B cell (primary cell): ENCODE measurements at regions not wholly inside any gene's neighbourhood (a gene's known extent, or its start where the extent isn't known, plus 50 kb on each side); places are given as distances from the start of the nearest gene placed in this dataset.
"Not testable (repeated sequence)": the region's sequence is repeated elsewhere in the genome, so short reads cannot be mapped to it uniquely, and the experiment has no call there.

Experiments
- ATAC-seq: fragments of 200-7000 bp; cut with Tn5 transposase; one replicate; pipeline ENCODE4 v1.10.0; 2021; ENCODE audit warnings: low read depth, mild to moderate bottlenecking, moderate number of reproducible peaks, moderate library complexity
- CTCF ChIA-PET: fragments of 350-600 bp; sonication (Branson Sonifier 250); formaldehyde crosslinking; loops from one replicate; lab custom pipeline; 2021; ENCODE audit warnings: antibody characterized with exemption, inconsistent platforms; lab: Charles Lee
- POLR2A ChIA-PET: fragments of 350-600 bp; sonication (Branson Sonifier 250); formaldehyde crosslinking; loops from one replicate; lab custom pipeline; 2021; ENCODE audit warnings: antibody characterized with exemption; lab: Charles Lee
- DNase-seq: peaks from one replicate; pipeline ENCODE4 v3.0.0; 2013
- H2AFZ ChIP-seq: 2 replicates; pipeline ENCODE4 v1.6.1; 2012; ENCODE audit warnings: mild to moderate bottlenecking, low read depth, low read length; ENCODE audit not compliant: insufficient read depth, poor library complexity, severe bottlenecking
- H3K27ac ChIP-seq, 2 donors: 1 replicate in 1 of 2; 2 replicates in 1 of 2; pipeline ENCODE4 v1.5.1; 2012 to 2013; ENCODE audit warnings: low read length in 2 of 2, mild to moderate bottlenecking in 2 of 2, moderate library complexity in 1 of 2
- H3K27me3 ChIP-seq, 4 experiments: fragments of 200-600 bp in 1 of 4; sonication (generic) in 1 of 4; replicated peaks in 1 of 4; 1 replicate in 2 of 4; 2 replicates in 2 of 4; pipeline versions ENCODE4 v1.6.1 to v1.7.0; 2013 to 2016; ENCODE audit warnings: low read length in 3 of 4, mild to moderate bottlenecking in 2 of 4, mixed read lengths in 1 of 4, moderate library complexity in 1 of 4; ENCODE audit not compliant: insufficient read depth in 4 of 4, control insufficient read depth in 3 of 4; ENCODE audit errors: control extremely low read depth in 1 of 4
- H3K36me3 ChIP-seq, 2 experiments: replicated peaks in 1 of 2; 1 replicate in 1 of 2; 2 replicates in 1 of 2; pipeline versions ENCODE4 v1.6.1 to v1.7.1; 2013; ENCODE audit warnings: low read length in 1 of 2; ENCODE audit not compliant: insufficient read depth in 2 of 2, control insufficient read depth in 1 of 2; ENCODE audit errors: control extremely low read depth in 1 of 2, extremely low read depth in 1 of 2
- H3K4me1 ChIP-seq, 2 donors: fragments of 200-600 bp in 1 of 2; sonication (generic) in 1 of 2; 1 replicate in 1 of 2; 2 replicates in 1 of 2; pipeline versions ENCODE4 v1.5.1 to v1.6.1; 2013 to 2017; ENCODE audit warnings: low read length in 2 of 2; ENCODE audit not compliant: control insufficient read depth in 2 of 2, insufficient read depth in 2 of 2
- H3K4me2 ChIP-seq: replicated peaks from 2 replicates; pipeline ENCODE3; 2012; ENCODE audit warnings: mild to moderate bottlenecking, low read depth, low read length; ENCODE audit not compliant: poor library complexity, severe bottlenecking
- H3K4me3 ChIP-seq, 5 experiments: fragments of 200-600 bp in 1 of 5; sonication (generic) in 1 of 5; 1 replicate in 3 of 5; 2 replicates in 2 of 5; pipeline versions ENCODE4 v1.5.1 to v1.7.0; 2011 to 2016; ENCODE audit warnings: low read length in 4 of 5, mild to moderate bottlenecking in 4 of 5, low read depth in 2 of 5, control low read depth in 1 of 5, moderate library complexity in 1 of 5; ENCODE audit not compliant: insufficient read depth in 1 of 5; ENCODE audit errors: control extremely low read depth in 1 of 5, extremely low read depth in 1 of 5
- H3K79me2 ChIP-seq: fragments of 200-600 bp; sonication (generic); one replicate; pipeline ENCODE4 v1.6.0; 2016; ENCODE audit warnings: low read length; ENCODE audit not compliant: control insufficient read depth, insufficient read depth
- H3K9ac ChIP-seq: fragments of 200-600 bp; sonication (generic); 2 replicates; pipeline ENCODE4 v1.6.1; 2017; ENCODE audit warnings: mild to moderate bottlenecking, low read length, moderate library complexity
- H3K9me3 ChIP-seq, 3 donors: one replicate each; pipeline versions ENCODE4 v1.6.1 to v1.7.1; 2013; ENCODE audit warnings: low read length in 2 of 3; ENCODE audit not compliant: control insufficient read depth in 2 of 3, insufficient read depth in 1 of 3; ENCODE audit errors: control extremely low read depth in 1 of 3
- H4K20me1 ChIP-seq: 2 replicates; pipeline ENCODE4 v1.6.0; 2012; ENCODE audit warnings: mild to moderate bottlenecking, low read length; ENCODE audit not compliant: insufficient read depth, control insufficient read depth, poor library complexity, severe bottlenecking
- H3K27ac Mint-ChIP-seq: one replicate; pipeline ENCODE4 v1.8.0; 2021; ENCODE audit warnings: mixed read lengths
- H3K27me3 Mint-ChIP-seq: one replicate; pipeline ENCODE4 v1.8.0; 2021; ENCODE audit warnings: mixed read lengths
- H3K4me1 Mint-ChIP-seq: one replicate; pipeline ENCODE4 v1.8.0; 2021; ENCODE audit warnings: mixed read lengths
- H3K4me3 Mint-ChIP-seq: one replicate; pipeline ENCODE4 v1.8.0; 2021; ENCODE audit warnings: mixed read lengths
- H3K9me3 Mint-ChIP-seq: one replicate; pipeline ENCODE4 v1.8.0; 2022; ENCODE audit warnings: mixed read lengths; ENCODE audit not compliant: insufficient read depth
- WGBS: methylation state at CpG from one replicate; pipeline ENCODE4 v1.1.5; 2013; ENCODE audit warnings: missing lambda C conversion rate; ENCODE audit not compliant: insufficient coverage; 5-methylcytosine and 5-hydroxymethylcytosine counted together
- intact Hi-C: fragments of 100-400 bp; cut with micrococcal nuclease; formaldehyde crosslinking; loops from one replicate; pipeline ENCODE4 v1.10.0; 2022

DNA sequence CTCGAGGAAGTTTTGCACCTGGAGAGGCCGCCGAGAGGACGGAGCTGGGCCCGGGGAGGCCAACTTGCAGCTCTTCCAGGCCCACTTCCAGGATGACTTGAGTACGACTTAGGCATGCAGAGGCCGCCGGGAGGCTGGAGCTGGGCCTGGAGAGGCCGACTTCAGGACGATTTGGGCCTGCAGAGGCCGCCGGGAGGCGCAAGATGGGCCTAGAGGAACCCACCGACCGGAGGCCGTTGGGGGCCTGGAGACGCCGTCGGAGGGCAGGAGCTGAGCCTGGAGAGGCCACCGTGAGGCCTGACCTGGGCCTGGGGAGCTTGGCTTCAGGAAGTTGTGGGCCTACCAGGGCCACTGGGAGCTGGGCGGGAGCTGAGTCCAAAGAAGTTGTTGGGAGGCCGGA is 250.5 kb upstream of the NUPR2 start:
- H3K27me3 Mint-ChIP-seq, H3K4me2 ChIP-seq, H3K27me3 ChIP-seq, ATAC-seq, H3K9ac ChIP-seq, POLR2A ChIA-PET, H3K4me3 Mint-ChIP-seq, H4K20me1 ChIP-seq, CTCF ChIA-PET, H3K36me3 ChIP-seq, H3K4me1 Mint-ChIP-seq, H3K27ac Mint-ChIP-seq, H3K9me3 Mint-ChIP-seq, H3K27ac ChIP-seq, H3K4me1 ChIP-seq, intact Hi-C loops, H3K79me2 ChIP-seq, H2AFZ ChIP-seq, H3K4me3 ChIP-seq, DNase-seq: not testable (repeated sequence)
- peaks cover 0 to 36% (median under 1%) of the 10 kb centered on the region in 3 donors for H3K9me3 ChIP-seq
- 93% methylated on average over 22 of the region's 22 CpGs for WGBS

GRCh38 chr7:56352576-56352975 is 236.4 kb upstream of the NUPR2 start:
- H3K27ac ChIP-seq, H3K4me2 ChIP-seq, H3K27me3 ChIP-seq, H3K4me3 Mint-ChIP-seq, H2AFZ ChIP-seq, H4K20me1 ChIP-seq, H3K9ac ChIP-seq, H3K4me1 Mint-ChIP-seq, H3K79me2 ChIP-seq, POLR2A ChIA-PET, CTCF ChIA-PET, H3K27me3 Mint-ChIP-seq, H3K9me3 Mint-ChIP-seq, DNase-seq, H3K36me3 ChIP-seq, H3K4me1 ChIP-seq, H3K27ac Mint-ChIP-seq, H3K4me3 ChIP-seq, intact Hi-C loops, ATAC-seq: not testable (repeated sequence)
- 100% methylated on average over 1 of the region's 4 CpGs for WGBS
- H3K9me3 ChIP-seq = peaks cover 0 to 17% (median 0%) of the 10 kb centered on the region in 3 donors

- H3K4me2 ChIP-seq, H3K4me1 Mint-ChIP-seq, H2AFZ ChIP-seq, H3K4me3 ChIP-seq, intact Hi-C loops, DNase-seq, H3K36me3 ChIP-seq, H3K4me1 ChIP-seq, H3K27me3 ChIP-seq, H3K4me3 Mint-ChIP-seq, CTCF ChIA-PET, H3K27me3 Mint-ChIP-seq, H3K9me3 Mint-ChIP-seq, H3K27ac ChIP-seq, H4K20me1 ChIP-seq, POLR2A ChIA-PET, H3K79me2 ChIP-seq, H3K27ac Mint-ChIP-seq, H3K9ac ChIP-seq, ATAC-seq: not testable (repeated sequence)
- peaks cover 0 to 14% (median 0%) of the 10 kb centered on the region in 3 donors for H3K9me3 ChIP-seq
- WGBS = 94% methylated on average over 5 of the region's 8 CpGs
Observed at GRCh38 chr7:56351181-56351580, 235.0 kb upstream of the NUPR2 start.

GRCh38 chr7:56348311-56348710 is 232.1 kb upstream of the NUPR2 start:
- H3K27me3 Mint-ChIP-seq, H3K27me3 ChIP-seq, H4K20me1 ChIP-seq, H3K79me2 ChIP-seq, DNase-seq, intact Hi-C loops, H3K4me2 ChIP-seq, H3K9ac ChIP-seq, CTCF ChIA-PET, H3K27ac ChIP-seq, H3K9me3 ChIP-seq, ATAC-seq, H3K27ac Mint-ChIP-seq, POLR2A ChIA-PET, H3K9me3 Mint-ChIP-seq, H2AFZ ChIP-seq, H3K4me3 ChIP-seq, H3K4me1 ChIP-seq, H3K4me1 Mint-ChIP-seq, H3K36me3 ChIP-seq, H3K4me3 Mint-ChIP-seq: not testable (repeated sequence)
- 89% methylated on average over 4 of the region's 7 CpGs for WGBS
